Neural cell (in vitro differentiated cells): ENCODE measurements at regions not wholly inside any gene's neighbourhood (a gene's known extent, or its start where the extent isn't known, plus 50 kb on each side); places are given as distances from the start of the nearest gene placed in this dataset.

Experiments
- EZH2 ChIP-seq: fragments of 200-600, 300-800 bp; shearing (Covaris generic), sonication (generic); IDR thresholded peaks from 2 replicates; pipeline ENCODE4 v1.6.1; 2014; ENCODE audit warnings: antibody characterized with exemption, low read length, borderline replicate concordance, mild to moderate bottlenecking; ENCODE audit not compliant: insufficient read depth, poor library complexity, severe bottlenecking
- RAD21 ChIP-seq: fragments of 450-650 bp; conservative IDR thresholded peaks from 2 replicates; pipeline ENCODE4 v1.6.1; 2014; ENCODE audit warnings: antibody characterized with exemption, mild to moderate bottlenecking, moderate library complexity
- TF ChIP-seq, protein P1 (sequence below): fragments of 450-650 bp; IDR thresholded peaks from 2 replicates; pipeline ENCODE4 v1.5.1; 2014; ENCODE audit warnings: antibody characterized with exemption, mild to moderate bottlenecking, moderate library complexity; ENCODE audit not compliant: poor library complexity, severe bottlenecking

DNA sequence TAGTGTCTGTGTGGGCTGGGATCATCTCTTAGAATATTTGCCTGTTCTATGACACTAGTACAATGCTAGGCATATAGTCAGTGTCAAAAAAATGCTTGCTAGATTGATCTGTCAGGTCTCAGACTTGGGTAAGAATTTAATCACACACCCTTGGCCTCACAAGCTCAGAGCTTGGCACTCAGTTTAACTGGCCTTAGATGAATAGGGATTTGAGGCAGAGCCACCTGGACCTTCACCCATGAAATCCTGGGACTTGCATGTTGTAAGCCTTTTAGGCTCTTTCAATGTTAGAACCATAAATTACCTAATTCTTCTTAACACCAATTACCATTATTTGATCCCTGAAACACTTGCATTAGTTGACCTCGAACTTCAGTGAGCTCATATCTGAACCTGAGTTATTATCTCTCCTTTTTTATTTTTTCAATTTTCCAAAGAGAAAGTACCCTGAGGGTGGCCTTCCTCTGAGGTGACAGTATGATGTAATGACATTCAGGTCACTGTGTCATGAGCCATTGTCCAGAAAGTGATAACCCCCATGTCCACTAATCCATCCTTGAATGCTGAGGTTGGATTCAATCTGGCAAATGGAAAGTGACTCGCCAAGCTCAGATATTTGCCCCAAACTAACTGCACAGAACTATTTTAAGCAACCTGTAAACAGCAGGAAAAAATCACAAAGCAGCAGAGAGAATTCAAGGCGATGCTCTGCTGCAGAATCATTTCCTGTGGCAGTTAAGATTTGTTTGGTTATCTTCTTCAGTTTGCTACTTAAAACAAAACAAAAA, 615.2 kb upstream of the NR2F2 start:
- TF ChIP-seq, protein P1, sequence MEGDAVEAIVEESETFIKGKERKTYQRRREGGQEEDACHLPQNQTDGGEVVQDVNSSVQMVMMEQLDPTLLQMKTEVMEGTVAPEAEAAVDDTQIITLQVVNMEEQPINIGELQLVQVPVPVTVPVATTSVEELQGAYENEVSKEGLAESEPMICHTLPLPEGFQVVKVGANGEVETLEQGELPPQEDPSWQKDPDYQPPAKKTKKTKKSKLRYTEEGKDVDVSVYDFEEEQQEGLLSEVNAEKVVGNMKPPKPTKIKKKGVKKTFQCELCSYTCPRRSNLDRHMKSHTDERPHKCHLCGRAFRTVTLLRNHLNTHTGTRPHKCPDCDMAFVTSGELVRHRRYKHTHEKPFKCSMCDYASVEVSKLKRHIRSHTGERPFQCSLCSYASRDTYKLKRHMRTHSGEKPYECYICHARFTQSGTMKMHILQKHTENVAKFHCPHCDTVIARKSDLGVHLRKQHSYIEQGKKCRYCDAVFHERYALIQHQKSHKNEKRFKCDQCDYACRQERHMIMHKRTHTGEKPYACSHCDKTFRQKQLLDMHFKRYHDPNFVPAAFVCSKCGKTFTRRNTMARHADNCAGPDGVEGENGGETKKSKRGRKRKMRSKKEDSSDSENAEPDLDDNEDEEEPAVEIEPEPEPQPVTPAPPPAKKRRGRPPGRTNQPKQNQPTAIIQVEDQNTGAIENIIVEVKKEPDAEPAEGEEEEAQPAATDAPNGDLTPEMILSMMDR: no peak
- TF ChIP-seq RAD21 (no peak), EZH2 (no peak)
